ENCODE measurements at regions not wholly inside any gene's neighbourhood (a gene's known extent, or its start where the extent isn't known, plus 50 kb on each side); places are given as distances from the start of the nearest gene placed in this dataset.
"Not testable (repeated sequence)": the region's sequence is repeated elsewhere in the genome, so short reads cannot be mapped to it uniquely, and the experiment has no call there.

GRCh38 chr16:21361612-21362227 lies 83.6 kb upstream of the CRYM start:
- DNase-seq: peak; percentile 21

- not testable (repeated sequence) for DNase-seq
These were observed 83.0 kb upstream of the CRYM start for GRCh38 chr16:21361045-21361444.

GRCh38 chr16:21359513-21359912 lies 81.4 kb upstream of the CRYM start:
- DNase-seq: not testable (repeated sequence)

- not testable (repeated sequence) for DNase-seq
These were observed 80.2 kb upstream of the CRYM start for GRCh38 chr16:21358261-21358795.

- DNase-seq: not testable (repeated sequence)
These were observed 78.2 kb upstream of the CRYM start for GRCh38 chr16:21356308-21356707.

GRCh38 chr16:21351433-21351832 lies 73.3 kb upstream of the CRYM start:
- DNase-seq: not testable (repeated sequence)

GRCh38 chr16:21350851-21351250 lies 72.8 kb upstream of the CRYM start:
- DNase-seq: not testable (repeated sequence)

GRCh38 chr16:21349336-21349735 lies 71.2 kb upstream of the CRYM start:
- not testable (repeated sequence) for DNase-seq

GRCh38 chr16:21348815-21349214 lies 70.7 kb upstream of the CRYM start:
- DNase-seq: not testable (repeated sequence)

GRCh38 chr16:21347538-21347937 lies 69.4 kb upstream of the CRYM start:
- not testable (repeated sequence) for DNase-seq

- not testable (repeated sequence) for DNase-seq
These were observed 68.8 kb upstream of the CRYM start for GRCh38 chr16:21346756-21347491.

- DNase-seq: not testable (repeated sequence)
These were observed 66.3 kb upstream of the CRYM start for GRCh38 chr16:21344361-21344912.

- no peak for DNase-seq
These were observed 63.0 kb upstream of the CRYM start for GRCh38 chr16:21341101-21341500.

GRCh38 chr16:21339941-21340340 lies 61.9 kb upstream of the CRYM start:
- no peak for DNase-seq

- DNase-seq: no peak
These were observed 61.2 kb upstream of the CRYM start for GRCh38 chr16:21339269-21339641.

- no peak for DNase-seq
These were observed 60.6 kb upstream of the CRYM start for GRCh38 chr16:21338537-21339268.

GRCh38 chr16:21336231-21336630 lies 58.1 kb upstream of the CRYM start:
- DNase-seq: no peak

- DNase-seq: not testable (repeated sequence)
These were observed 56.4 kb upstream of the CRYM start for GRCh38 chr16:21334188-21335146.

GRCh38 chr16:21333683-21334082 lies 55.6 kb upstream of the CRYM start:
- not testable (repeated sequence) for DNase-seq

Data from NCI-H69 (cell line).